Ovary (tissue), 7 donors: ENCODE measurements at regions not wholly inside any gene's neighbourhood (a gene's known extent, or its start where the extent isn't known, plus 50 kb on each side); places are given as distances from the start of the nearest gene placed in this dataset.
"Not testable (repeated sequence)": the region's sequence is repeated elsewhere in the genome, so short reads cannot be mapped to it uniquely, and the experiment has no call there.

ENCODE experiments used
- DNase-seq, 5 donors: peaks; one replicate each; pipeline ENCODE4 v3.0.0-alpha.2; 2019 to 2020
- H3K27ac ChIP-seq, 2 donors: fragments of 200-600 bp; one replicate each; pipeline versions ENCODE4 v1.5.1 to v1.8.0; 2019 to 2022
- H3K27me3 ChIP-seq: fragments of 200-600 bp; one replicate; pipeline ENCODE4 v1.8.0; 2022
- H3K36me3 ChIP-seq: fragments of 200-600 bp; sonication (generic); one replicate; pipeline ENCODE4 v1.5.1; 2019
- H3K4me1 ChIP-seq: one replicate; pipeline ENCODE4 v1.8.1; 2013; ENCODE audit warnings: mild to moderate bottlenecking, moderate library complexity; ENCODE audit not compliant: insufficient read depth
- H3K4me3 ChIP-seq: fragments of 200-600 bp; sonication (generic); one replicate; pipeline ENCODE4 v1.5.1; 2017
- H3K9me3 ChIP-seq, 2 donors: fragments of 200-600 bp in 1 of 2; sonication (generic) in 1 of 2; one replicate each; pipeline versions ENCODE4 v1.5.1 to v1.8.1; 2013 to 2019; ENCODE audit warnings: mild to moderate bottlenecking in 1 of 2, moderate library complexity in 1 of 2
- CTCF ChIP-seq, 3 donors: fragments of 450-650 bp in 2 of 3; fragments of 200-600 bp in 1 of 3; IDR thresholded peaks; one replicate each; pipeline versions ENCODE4 v1.5.1 to v1.8.0; 2016 to 2022; ENCODE audit warnings: antibody characterized with exemption in 3 of 3, mild to moderate bottlenecking in 1 of 3
- EP300 ChIP-seq: sonication (generic); formaldehyde crosslinking; IDR thresholded peaks from one replicate; pipeline ENCODE4 v1.6.1; 2017; ENCODE audit warnings: antibody characterized with exemption
- POLR2A ChIP-seq: fragments of 450-650 bp; IDR thresholded peaks from one replicate; pipeline ENCODE4 v1.6.1; 2017; ENCODE audit warnings: antibody characterized with exemption, mild to moderate bottlenecking, moderate library complexity
- WGBS, 3 donors: extraction: QIAGEN DNeasy Blood & Tissue Kit in 1 of 3; methylation state at CpG; one replicate each; pipeline versions ENCODE4 v1.1.5 to v1.1.7; 2013 to 2017; 5-methylcytosine and 5-hydroxymethylcytosine counted together
- intact Hi-C, 4 donors: fragments of 100-400 bp; cut with DNase I; formaldehyde crosslinking; loops; one replicate each; pipeline versions ENCODE4 v1.11.0 to v1.15.1; 2022 to 2023
- donor health status: DM: no; HTN: no; CAD: no; lungs with moderate emphysema.
- donor health status: DM: no; HTN: no; CAD: no.
- donor health status: Bipolar disorder and iron deficiency.
- donor health status: DM: no; HTN: no; CAD: no.
- donor health status: DM: yes; HTN: yes; CAD: no.

GRCh38 chr17:22337467-22337866 is 645.1 kb downstream of the KCNJ18 start:
- TF ChIP-seq POLR2A (no peak), CTCF (IDR thresholded peaks at IDR 0.05) (no peak), EP300 (no peak)
- no peaks in the 10 kb centered on the region for H3K27me3 ChIP-seq
- WGBS, 3 donors = 48 to 58% (median 50%) methylated on average over 7 of the region's 7 CpGs
- no peaks in the 10 kb centered on the region for H3K9me3 ChIP-seq
- no peaks in the 10 kb centered on the region for H3K4me1 ChIP-seq
- H3K27ac ChIP-seq = no peak overlapping the region
- no peaks in the 10 kb centered on the region for H3K36me3 ChIP-seq
- intact Hi-C loops = no loop called here
- no peak for DNase-seq
- H3K4me3 ChIP-seq = no peak overlapping the region

- H3K4me3 ChIP-seq, H3K27ac ChIP-seq, intact Hi-C loops, H3K9me3 ChIP-seq, H3K4me1 ChIP-seq, H3K27me3 ChIP-seq, H3K36me3 ChIP-seq, DNase-seq: not testable (repeated sequence)
- 33 to 44% (median 37%) methylated on average over 2 of the region's 2 CpGs for WGBS, 3 donors
Measured at GRCh38 chr17:22356603-22357002, 664.3 kb downstream of the KCNJ18 start.

- H3K4me3 ChIP-seq, intact Hi-C loops, DNase-seq, H3K27me3 ChIP-seq, H3K9me3 ChIP-seq, H3K36me3 ChIP-seq, H3K27ac ChIP-seq, H3K4me1 ChIP-seq: not testable (repeated sequence)
- WGBS, 3 donors = 24 to 44% (median 28%) methylated on average over 3 of the region's 3 CpGs
Measured at GRCh38 chr17:22370988-22371387, 678.7 kb downstream of the KCNJ18 start.

- H3K27ac ChIP-seq = no peak overlapping the region
- peaks cover 0 to 7% of the 10 kb centered on the region in 2 donors for H3K9me3 ChIP-seq
- H3K27me3 ChIP-seq = no peaks in the 10 kb centered on the region
- H3K4me3 ChIP-seq = no peak overlapping the region
- 45 to 61% (median 46%) methylated on average over 6 of the region's 6 CpGs for WGBS, 3 donors
- no peak for TF ChIP-seq EP300
- TF ChIP-seq POLR2A = no peak
- TF ChIP-seq CTCF (IDR thresholded peaks at IDR 0.05) = no peak
- no peak for DNase-seq
- intact Hi-C loops = no loop called here
- H3K36me3 ChIP-seq = no peaks in the 10 kb centered on the region
- no peaks in the 10 kb centered on the region for H3K4me1 ChIP-seq
Measured at GRCh38 chr17:22373911-22374310, 681.6 kb downstream of the KCNJ18 start.

GRCh38 chr17:22374741-22375140 is 682.4 kb downstream of the KCNJ18 start:
- Histone ChIP-seq H3K27ac (no peak overlapping the region), H3K36me3 (no peaks in the 10 kb centered on the region), H3K4me3 (no peak overlapping the region), H3K27me3 (no peaks in the 10 kb centered on the region), H3K9me3 (peaks cover 0 to 7% of the 10 kb centered on the region in 2 donors), H3K4me1 (no peaks in the 10 kb centered on the region)
- intact Hi-C loops = no loop called here
- WGBS, 3 donors = 71 to 80% (median 75%) methylated on average over 18 of the region's 18 CpGs
- TF ChIP-seq EP300 (no peak), POLR2A (no peak), CTCF (IDR thresholded peaks at IDR 0.05) (no peak)
- no peak for DNase-seq

- H3K4me1 ChIP-seq, H3K27ac ChIP-seq, H3K9me3 ChIP-seq, H3K27me3 ChIP-seq, intact Hi-C loops, H3K36me3 ChIP-seq, DNase-seq, H3K4me3 ChIP-seq: not testable (repeated sequence)
- WGBS, 3 donors = 69% methylated on average over 20 of the region's 41 CpGs; no CpG with 5 or more reads in 2 of the 3 donors
Measured at GRCh38 chr17:22376747-22377146, 684.4 kb downstream of the KCNJ18 start.

GRCh38 chr17:22378748-22379147 is 686.4 kb downstream of the KCNJ18 start:
- H3K9me3 ChIP-seq, H3K4me1 ChIP-seq, H3K27me3 ChIP-seq, intact Hi-C loops, H3K36me3 ChIP-seq, H3K27ac ChIP-seq, DNase-seq, H3K4me3 ChIP-seq: not testable (repeated sequence)
- whole genome bisulfite sequencing, 3 donors = 73 to 80% methylated on average over 8 to 9 of the region's 19 CpGs; no CpG with 5 or more reads in 1 of the 3 donors

- H3K4me3 ChIP-seq, intact Hi-C loops, H3K27ac ChIP-seq, H3K36me3 ChIP-seq, DNase-seq, H3K27me3 ChIP-seq, H3K4me1 ChIP-seq, H3K9me3 ChIP-seq: not testable (repeated sequence)
- no CpG with 5 or more reads among the region's 40 CpGs for WGBS, 3 donors
Measured at GRCh38 chr17:22381589-22381988, 689.3 kb downstream of the KCNJ18 start.

GRCh38 chr17:22383772-22384460 is 691.6 kb downstream of the KCNJ18 start:
- intact Hi-C loops = not testable (repeated sequence)
- 81% methylated on average over 49 of the region's 60 CpGs; no CpG with 5 or more reads in 2 of the 3 donors for WGBS, 3 donors

More at GRCh38 chr17:22383772-22384460, 691.6 kb downstream of the KCNJ18 start:
- H3K27ac ChIP-seq, H3K9me3 ChIP-seq, H3K36me3 ChIP-seq, H3K4me1 ChIP-seq, H3K4me3 ChIP-seq, H3K27me3 ChIP-seq, DNase-seq: not testable (repeated sequence)
